ENCODE measurements at regions not wholly inside any gene's neighbourhood (a gene's known extent, or its start where the extent isn't known, plus 50 kb on each side); places are given as distances from the start of the nearest gene placed in this dataset.
"Not testable (repeated sequence)": the region's sequence is repeated elsewhere in the genome, so short reads cannot be mapped to it uniquely, and the experiment has no call there.

DNA sequence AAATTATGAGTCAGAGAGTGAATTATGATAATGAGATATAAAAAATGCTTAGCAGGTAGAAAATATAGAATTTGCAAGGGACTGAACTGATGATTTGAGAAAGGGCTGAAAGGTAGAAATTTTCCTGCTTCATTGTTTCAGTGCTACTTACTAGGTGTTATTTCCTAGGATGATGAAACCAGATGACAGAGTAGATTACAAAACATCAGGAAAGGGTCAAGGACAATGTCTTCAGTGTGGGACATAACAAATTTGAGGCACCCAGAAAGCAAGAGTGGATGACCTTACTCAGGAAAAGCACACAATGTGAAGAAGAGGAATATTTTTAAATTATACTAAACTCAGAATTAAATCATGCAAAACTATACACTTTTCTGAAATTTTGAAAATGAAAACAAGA lies 102.1 kb downstream of the SHCBP1 start:
- no peak for DNase-seq (ENCODE audit: low read depth)

DNA sequence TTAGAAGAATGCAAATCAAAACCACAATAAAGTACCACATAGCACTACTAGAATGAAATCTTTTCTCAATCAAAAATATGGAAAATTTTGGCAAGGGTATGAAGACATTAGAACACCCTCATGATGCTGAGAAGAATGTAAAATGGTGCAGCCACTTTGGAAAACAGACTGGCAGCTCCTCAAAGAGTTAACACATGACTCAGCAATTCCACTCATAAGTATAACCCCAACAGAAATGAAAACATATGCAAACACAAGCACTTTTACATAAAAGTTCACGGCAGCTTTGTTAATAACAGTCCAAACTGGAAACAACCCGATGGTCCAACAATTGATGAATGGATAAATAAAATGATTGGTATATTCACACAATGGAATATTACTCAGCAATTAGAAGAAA lies 124.5 kb downstream of the SHCBP1 start:
- no peak for DNase-seq (ENCODE audit: low read depth)

GRCh38 chr16:46482895-46483294 lies 138.3 kb downstream of the SHCBP1 start:
- no peak for DNase-seq (ENCODE audit: low read depth)

GRCh38 chr16:46466239-46466638 lies 154.9 kb downstream of the SHCBP1 start:
- DNase-seq (ENCODE audit: low read depth): no peak

DNA sequence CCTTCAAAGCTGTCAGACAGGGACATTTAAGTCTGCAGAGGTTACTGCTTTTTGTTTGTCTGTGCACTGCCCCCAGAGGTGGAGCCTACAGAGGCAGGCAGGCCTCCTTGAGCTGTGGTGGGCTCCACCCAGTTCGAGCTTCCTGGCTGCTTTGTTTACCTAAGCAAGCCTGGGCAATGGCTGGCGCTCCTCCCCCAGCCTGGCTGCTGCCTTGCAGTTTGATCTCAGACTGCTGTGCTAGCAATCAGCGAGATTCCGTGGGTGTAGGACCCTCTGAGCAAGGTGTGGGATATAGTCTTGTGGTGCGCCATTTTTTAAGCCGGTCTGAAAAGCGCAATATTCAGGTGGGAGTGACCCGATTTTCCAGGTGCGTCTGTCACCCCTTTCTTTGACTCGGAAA lies 166.4 kb downstream of the SHCBP1 start:
- DNase-seq (ENCODE audit: low read depth): not testable (repeated sequence)

DNA sequence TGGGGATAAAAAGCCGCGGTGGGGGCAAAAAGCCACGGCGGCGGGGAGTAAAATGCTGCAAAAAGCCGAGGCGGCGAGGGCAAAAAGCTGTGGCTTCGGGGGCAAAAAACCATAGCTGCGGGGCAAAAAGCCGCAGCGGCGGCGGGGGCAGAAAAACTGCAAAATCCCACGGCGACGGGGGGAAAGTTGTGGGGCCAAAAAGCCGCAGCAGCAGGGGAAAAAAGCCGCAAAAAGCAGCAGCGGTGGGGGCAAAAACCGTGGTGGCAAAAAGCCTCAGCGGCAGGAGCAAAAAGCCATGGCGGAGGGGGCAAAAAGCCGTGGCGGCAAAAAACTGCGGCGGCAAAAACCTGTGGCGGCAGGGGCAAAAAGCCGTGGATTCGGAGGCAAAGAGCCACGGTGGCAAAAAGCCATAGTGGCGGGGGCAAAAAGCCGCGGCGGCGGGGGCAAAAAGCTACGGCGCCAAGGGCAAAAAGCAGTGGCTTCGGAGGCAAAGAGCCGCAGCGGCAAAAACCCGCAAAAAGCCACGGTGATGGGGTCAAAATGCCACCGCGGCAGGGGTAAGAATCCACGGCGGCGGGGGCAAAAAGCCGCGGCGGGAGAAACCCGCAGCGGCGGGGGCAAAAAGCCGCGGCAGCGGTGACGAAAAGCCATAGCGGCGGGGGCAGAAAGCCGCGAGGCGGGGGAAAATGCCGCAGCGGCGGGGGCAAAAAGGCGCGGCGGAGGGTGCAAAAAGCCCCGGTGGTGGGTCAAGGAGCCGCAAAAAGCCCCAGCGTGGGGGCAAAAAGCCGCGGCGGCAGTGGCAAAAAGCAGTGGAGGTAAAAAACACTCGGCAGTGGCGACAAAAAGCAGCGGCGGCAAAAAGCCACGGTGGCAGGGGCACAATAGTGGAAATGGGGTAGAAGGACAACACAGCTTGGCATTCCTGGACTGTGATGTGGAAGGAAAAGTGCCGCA lies 192.8 kb downstream of the SHCBP1 start:
- DNase-seq (ENCODE audit: low read depth): no peak

DNA sequence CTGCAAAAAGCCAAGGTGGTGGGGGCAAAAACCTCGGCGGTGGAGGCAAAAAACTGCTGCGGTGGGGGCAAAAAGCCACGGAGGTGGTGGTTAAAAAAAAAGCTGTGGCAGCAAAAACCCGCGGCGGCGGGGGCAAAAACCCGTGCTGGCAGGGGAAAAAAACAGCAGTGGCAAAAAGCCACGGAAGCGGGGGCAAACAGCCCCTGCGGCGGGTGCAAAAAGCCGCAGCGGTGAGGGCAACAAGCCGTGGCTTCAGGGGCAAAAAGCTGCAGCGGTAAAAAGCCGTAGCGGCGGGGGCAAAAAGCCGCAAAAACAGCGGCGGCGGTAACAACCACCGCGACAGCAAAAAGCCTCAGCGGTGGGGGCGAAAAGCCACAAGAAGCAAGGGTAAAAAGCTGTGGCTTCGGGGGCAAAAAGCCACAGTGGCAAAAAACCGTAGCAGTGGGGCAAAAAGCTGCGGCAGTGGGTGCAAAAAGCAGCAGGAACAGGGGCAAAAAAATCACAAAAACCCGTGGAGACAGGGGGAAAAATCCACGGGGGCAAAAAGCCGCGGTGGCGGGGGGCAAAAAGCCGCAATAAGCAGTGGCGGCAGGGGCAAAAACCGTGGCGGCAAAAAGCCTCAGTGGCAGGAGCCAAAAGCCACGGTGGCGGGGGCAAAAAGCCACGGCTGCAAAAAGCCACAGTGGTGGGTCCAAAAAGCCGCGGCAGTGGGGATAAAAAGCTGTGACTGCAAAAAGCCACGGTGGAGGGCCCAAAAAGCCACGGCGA lies 193.7 kb downstream of the SHCBP1 start:
- DNase-seq (ENCODE audit: low read depth): no peak

DNA sequence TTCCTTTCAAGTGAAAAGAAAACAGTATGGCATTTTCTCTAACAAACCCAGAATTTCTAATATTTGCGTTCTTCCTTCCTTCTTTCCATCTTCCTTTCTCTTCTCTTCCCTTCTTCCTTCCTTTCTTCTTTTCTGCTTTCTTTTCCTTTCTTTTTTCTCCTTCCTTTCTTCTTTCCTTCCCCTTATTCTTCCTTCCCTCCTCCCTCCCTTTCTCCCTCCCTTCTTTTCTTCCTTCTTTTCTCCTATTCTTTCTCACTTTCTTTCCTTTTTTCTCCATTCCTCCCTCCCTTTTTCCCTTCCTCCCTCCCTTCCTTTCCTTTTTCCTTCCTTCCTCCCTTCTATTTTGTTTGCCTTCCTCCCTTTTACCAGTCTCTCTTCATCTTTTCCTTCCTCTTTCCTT lies 194.8 kb downstream of the SHCBP1 start:
- no peak for DNase-seq (ENCODE audit: low read depth)

DNA sequence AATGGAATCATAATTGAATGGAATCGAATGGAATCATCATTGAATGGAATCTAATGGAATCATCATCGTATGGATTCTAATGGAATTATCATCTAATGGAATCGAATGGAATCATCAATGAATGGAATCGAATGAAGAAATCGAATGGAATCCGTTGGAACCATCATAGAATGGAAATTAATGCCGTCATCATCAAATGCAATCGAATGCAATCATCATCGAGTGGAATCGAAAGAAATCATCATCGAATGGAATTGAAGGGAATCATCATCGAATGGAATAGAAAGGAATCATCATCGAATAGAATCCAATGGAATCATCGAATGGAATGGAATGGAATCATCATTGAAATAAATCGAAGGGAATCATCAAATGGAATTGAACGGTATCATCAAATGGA lies 217.2 kb downstream of the SHCBP1 start:
- DNase-seq (ENCODE audit: low read depth): no peak

DNA sequence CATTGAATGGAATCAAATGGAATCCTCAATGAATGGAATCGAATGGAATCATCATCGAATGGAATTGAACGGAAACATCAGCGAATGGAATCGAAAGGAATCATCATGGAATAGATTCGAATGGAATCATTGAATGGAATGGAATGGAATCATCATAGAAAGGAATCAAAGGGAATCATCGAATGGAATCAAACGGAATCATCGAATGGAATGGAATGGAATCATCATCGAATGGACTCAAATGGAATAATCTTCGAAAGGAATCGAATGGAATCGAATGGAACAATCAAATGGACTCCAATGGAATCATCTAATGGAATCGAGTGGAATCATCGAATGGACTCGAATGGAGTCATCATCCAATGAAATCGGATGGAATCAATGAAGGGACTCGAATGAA lies 222.6 kb downstream of the SHCBP1 start:
- DNase-seq (ENCODE audit: low read depth): not testable (repeated sequence)

DNA sequence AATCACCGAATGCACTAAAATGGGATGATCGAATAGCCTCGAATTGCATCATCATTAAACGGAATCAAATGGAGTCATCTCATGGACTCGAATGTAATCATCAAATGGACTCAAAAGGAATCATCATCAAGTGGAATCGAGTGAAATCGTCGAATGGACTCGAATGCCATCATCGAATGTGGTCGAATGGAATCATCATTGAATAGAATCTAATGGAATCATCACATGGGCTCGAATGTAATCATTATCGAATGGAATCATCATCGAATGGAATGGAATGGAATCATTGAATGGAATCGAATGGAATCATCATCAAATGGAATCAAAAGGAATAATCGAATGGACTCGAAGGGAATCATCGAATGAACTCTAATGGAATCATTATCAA lies 224.3 kb downstream of the SHCBP1 start:
- DNase-seq (ENCODE audit: low read depth): not testable (repeated sequence)

- DNase-seq (ENCODE audit: low read depth): not testable (repeated sequence)
Observed at GRCh38 chr16:46396131-46396882, 224.9 kb downstream of the SHCBP1 start.

- not testable (repeated sequence) for DNase-seq (ENCODE audit: low read depth)
Observed at GRCh38 chr16:46395391-46395921, 225.7 kb downstream of the SHCBP1 start.

DNA sequence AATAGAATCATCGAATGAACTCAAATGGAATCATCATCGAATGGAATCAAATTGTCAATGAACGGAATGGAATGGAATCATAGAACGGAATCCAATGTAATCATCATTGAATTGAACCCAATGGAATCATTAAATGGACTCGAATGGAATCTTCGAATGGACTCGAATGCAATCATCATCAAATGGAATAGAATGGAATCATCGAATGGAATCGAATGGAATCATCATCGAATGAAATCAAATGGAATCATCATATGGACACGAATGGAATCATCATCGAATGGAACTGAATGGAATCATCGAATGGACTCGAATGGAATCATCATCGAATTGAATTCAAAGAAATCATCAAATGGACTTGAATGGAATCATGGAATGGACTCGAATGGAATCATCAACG lies 226.2 kb downstream of the SHCBP1 start:
- DNase-seq (ENCODE audit: low read depth): not testable (repeated sequence)

DNA sequence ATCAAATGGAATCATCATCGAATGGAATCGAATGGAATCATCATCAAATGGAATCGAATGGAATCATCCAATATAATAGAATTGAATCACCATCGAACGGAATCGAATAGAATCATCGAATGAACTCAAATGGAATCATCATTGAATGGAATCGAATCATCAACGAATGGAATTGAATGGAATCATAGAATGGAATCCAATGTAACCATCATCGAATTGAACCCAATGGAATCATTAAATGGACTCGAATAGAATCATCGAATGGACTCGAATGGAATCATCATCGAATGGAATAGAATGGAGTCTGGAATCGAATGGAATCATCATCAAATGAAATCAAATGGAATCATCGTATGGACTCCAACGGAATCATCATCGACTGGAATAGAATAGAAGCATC lies 227.0 kb downstream of the SHCBP1 start:
- DNase-seq (ENCODE audit: low read depth): not testable (repeated sequence)

GRCh38 chr16:46392930-46393722 lies 228.1 kb downstream of the SHCBP1 start:
- DNase-seq (ENCODE audit: low read depth): not testable (repeated sequence)

DNA sequence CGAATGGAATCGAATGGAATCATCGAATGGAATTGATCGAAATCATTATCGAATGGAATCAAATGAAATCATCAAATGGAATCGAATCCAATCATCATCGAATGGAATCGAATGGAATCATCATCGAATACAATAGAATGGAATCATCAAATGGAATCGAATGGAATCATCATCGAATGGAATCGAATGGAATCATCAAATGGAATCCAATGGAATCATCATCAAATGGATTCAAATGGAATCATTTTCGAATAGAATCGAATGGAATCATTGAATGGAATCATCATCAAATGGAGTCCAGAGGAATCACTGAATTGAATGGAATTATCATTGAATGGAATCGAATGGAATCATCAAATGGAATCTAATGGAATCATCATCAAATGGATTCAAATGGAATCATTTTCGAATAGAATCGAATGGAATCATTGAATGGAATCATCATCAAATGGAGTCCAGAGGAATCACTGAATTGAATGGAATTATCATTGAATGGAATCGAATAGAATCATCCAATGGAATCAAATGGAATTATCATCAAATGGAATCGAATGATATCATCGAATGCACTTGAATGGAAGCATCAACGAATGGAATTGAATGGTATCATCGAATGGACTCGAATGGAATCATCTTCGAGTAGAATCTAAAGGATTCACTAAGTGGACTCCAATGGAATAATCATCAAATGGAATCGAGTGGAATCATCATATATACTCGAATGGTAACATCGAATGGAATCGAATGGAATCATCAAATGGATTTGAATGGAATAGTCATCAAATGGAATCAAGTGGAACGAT lies 230.3 kb downstream of the SHCBP1 start:
- peak; percentile 33 for DNase-seq (ENCODE audit: low read depth)

- peak; percentile 80 for DNase-seq (ENCODE audit: low read depth)
Observed at GRCh38 chr16:46389561-46390041, 231.6 kb downstream of the SHCBP1 start.

GRCh38 chr16:46388939-46389491 lies 232.2 kb downstream of the SHCBP1 start:
- DNase-seq (ENCODE audit: low read depth): not testable (repeated sequence)

DNA sequence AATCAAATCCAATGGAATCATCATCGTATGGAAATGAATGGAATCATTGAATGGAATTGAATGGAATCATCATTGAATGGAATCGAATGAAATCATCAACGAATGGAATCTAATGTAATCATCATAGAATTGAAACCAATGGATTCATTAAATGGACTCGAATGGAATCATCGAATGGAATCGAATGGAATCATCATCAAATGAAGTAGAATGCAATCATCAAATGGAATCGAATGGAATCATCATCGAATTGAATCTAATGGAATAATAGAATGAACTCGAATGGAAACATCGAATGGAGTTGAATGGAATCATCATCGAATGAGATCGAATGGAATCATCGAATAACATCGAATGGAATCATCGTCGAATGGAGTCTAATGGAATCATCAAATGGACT lies 232.8 kb downstream of the SHCBP1 start:
- not testable (repeated sequence) for DNase-seq (ENCODE audit: low read depth)
